ENCODE measurements at regions not wholly inside any gene's neighbourhood (a gene's known extent, or its start where the extent isn't known, plus 50 kb on each side); places are given as distances from the start of the nearest gene placed in this dataset.

DNA sequence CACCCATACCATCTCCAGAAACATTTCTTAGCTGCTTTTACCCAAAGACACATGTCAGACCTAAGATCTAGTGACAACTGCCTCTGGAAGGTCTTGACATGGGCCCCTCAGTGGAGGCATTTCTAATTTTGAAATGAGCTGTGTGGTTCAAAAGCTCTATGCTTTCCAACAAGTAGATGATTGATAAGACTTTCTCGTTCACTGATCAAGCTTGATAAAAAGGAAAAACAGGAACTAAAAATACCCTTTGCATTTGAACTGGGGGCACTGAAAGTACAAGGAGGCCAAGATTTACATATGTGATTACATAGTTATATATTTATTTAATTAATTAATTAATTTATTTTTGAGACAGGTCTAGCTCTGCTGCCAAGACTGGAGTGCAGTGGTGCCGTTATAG lies 61.3 kb upstream of the SCOC start:
- TF ChIP-seq, protein P1, sequence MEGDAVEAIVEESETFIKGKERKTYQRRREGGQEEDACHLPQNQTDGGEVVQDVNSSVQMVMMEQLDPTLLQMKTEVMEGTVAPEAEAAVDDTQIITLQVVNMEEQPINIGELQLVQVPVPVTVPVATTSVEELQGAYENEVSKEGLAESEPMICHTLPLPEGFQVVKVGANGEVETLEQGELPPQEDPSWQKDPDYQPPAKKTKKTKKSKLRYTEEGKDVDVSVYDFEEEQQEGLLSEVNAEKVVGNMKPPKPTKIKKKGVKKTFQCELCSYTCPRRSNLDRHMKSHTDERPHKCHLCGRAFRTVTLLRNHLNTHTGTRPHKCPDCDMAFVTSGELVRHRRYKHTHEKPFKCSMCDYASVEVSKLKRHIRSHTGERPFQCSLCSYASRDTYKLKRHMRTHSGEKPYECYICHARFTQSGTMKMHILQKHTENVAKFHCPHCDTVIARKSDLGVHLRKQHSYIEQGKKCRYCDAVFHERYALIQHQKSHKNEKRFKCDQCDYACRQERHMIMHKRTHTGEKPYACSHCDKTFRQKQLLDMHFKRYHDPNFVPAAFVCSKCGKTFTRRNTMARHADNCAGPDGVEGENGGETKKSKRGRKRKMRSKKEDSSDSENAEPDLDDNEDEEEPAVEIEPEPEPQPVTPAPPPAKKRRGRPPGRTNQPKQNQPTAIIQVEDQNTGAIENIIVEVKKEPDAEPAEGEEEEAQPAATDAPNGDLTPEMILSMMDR (IDR thresholded peaks at IDR 0.05) = no peak
- no peak for TF ChIP-seq POLR2A (IDR thresholded peaks at IDR 0.05)

All from right lobe of liver (tissue), 4 donors.